Spleen (tissue), 11 donors: ENCODE measurements at regions not wholly inside any gene's neighbourhood (a gene's known extent, or its start where the extent isn't known, plus 50 kb on each side); places are given as distances from the start of the nearest gene placed in this dataset.

Experiments used
- DNase-seq: peaks from one replicate; pipeline ENCODE4 v3.0.0-alpha.2; 2020
- H3K27ac ChIP-seq, 8 donors: fragments of 200-600 bp; sonication (generic) in 7 of 8; 1 replicate in 4 of 8; 2 replicates in 4 of 8; pipeline versions ENCODE4 v1.5.0 to v1.8.0; 2016 to 2021; ENCODE audit warnings: inconsistent platforms in 4 of 8, mild to moderate bottlenecking in 4 of 8, moderate library complexity in 1 of 8
- H3K27me3 ChIP-seq, 7 donors: fragments of 200-600 bp; sonication (generic) in 6 of 7; replicated peaks in 1 of 7; 1 replicate in 4 of 7; 2 replicates in 3 of 7; pipeline versions ENCODE4 v1.5.0 to v1.8.0; 2016 to 2021; ENCODE audit warnings: inconsistent platforms in 3 of 7, mild to moderate bottlenecking in 1 of 7
- H3K36me3 ChIP-seq, 6 donors: fragments of 200-600 bp; sonication (generic) in 5 of 6; 1 replicate in 4 of 6; 2 replicates in 2 of 6; pipeline versions ENCODE4 v1.5.0 to v1.8.0; 2016 to 2021; ENCODE audit warnings: inconsistent platforms in 2 of 6
- H3K4me1 ChIP-seq, 6 donors: fragments of 200-600 bp; sonication (generic) in 5 of 6; 1 replicate in 3 of 6; 2 replicates in 3 of 6; pipeline versions ENCODE4 v1.5.0 to v1.8.0; 2016 to 2021; ENCODE audit warnings: inconsistent platforms in 3 of 6
- H3K4me3 ChIP-seq, 8 donors: fragments of 200-600 bp; sonication (generic) in 7 of 8; 1 replicate in 4 of 8; 2 replicates in 4 of 8; pipeline versions ENCODE4 v1.5.0 to v1.8.0; 2016 to 2021; ENCODE audit warnings: inconsistent platforms in 4 of 8, mild to moderate bottlenecking in 4 of 8, moderate library complexity in 2 of 8
- H3K9me3 ChIP-seq, 8 donors: fragments of 200-600 bp; sonication (generic) in 7 of 8; 1 replicate in 4 of 8; 2 replicates in 4 of 8; pipeline versions ENCODE4 v1.5.0 to v1.8.0; 2016 to 2021; ENCODE audit warnings: inconsistent platforms in 4 of 8
- POLR2A ChIP-seq, 3 donors: fragments of 450-650 bp; IDR thresholded peaks; one replicate each; pipeline ENCODE4 v1.5.1; 2017; ENCODE audit warnings: antibody characterized with exemption in 3 of 3, mild to moderate bottlenecking in 1 of 3
- POLR2AphosphoS5 ChIP-seq, 3 donors: sonication (generic); formaldehyde crosslinking; IDR thresholded peaks; one replicate each; pipeline ENCODE4 v1.5.1; 2017; ENCODE audit warnings: antibody characterized with exemption in 3 of 3
- WGBS, 5 donors: extraction: QIAGEN DNeasy Blood & Tissue Kit in 3 of 5; methylation state at CpG; one replicate each; pipeline versions ENCODE4 v1.1.5 to v1.1.7; 2013 to 2018; 5-methylcytosine and 5-hydroxymethylcytosine counted together
- intact Hi-C: fragments of 100-400 bp; cut with DNase I; formaldehyde crosslinking; loops from one replicate; pipeline ENCODE4 v1.15.0; 2023; ENCODE audit warnings: low total_unique reads
- TF ChIP-seq, protein P1 (sequence below), 11 experiments: fragments of 200-600 bp in 7 of 11; fragments of 450-650 bp in 4 of 11; sonication (generic) in 4 of 11; IDR thresholded peaks in 8 of 11; conservative IDR thresholded peaks in 3 of 11; 1 replicate in 7 of 11; 2 replicates in 4 of 11; pipeline versions ENCODE4 v1.4.0 to v1.8.0; 2016 to 2021; ENCODE audit warnings: antibody characterized with exemption in 11 of 11, inconsistent platforms in 4 of 11, mild to moderate bottlenecking in 1 of 11
- donor health status: healthy with polysubstance abuse.
- donor health status: DM: no; HTN: no; CAD: no; lungs with moderate emphysema.
- donor health status: DM: no; HTN: no; CAD: no.
- donor health status: Bipolar disorder and iron deficiency.
- donor health status: healthy.
- donor health status: DM: no; HTN: no; CAD: no.
- donor health status: DM: yes; HTN: yes; CAD: no.

DNA sequence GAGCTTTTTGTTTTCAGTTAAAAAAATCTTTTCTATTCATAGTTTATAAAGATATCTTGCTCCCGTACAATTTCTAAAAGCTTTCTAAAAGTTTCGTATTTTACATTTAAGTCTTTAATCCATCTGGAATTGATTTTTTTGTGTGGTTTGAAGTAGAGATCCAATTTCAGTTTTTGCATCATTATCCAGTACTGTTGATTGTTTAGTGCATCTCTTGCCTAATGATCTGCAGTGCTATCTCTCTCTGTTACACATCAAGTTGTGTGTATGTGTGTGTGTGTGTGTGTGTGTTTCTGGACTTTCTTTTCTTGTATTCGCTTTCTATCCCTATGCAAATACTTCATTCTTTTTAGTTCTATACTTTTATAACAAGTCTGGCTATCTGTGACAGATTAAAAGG lies 605.8 kb upstream of the DPPA4 start:
- Histone ChIP-seq H3K4me3 (no peak overlapping the region), H3K36me3 (no peaks in the 10 kb centered on the region), H3K27me3 (no peaks in the 10 kb centered on the region), H3K9me3 (no peaks in the 10 kb centered on the region), H3K4me1 (no peaks in the 10 kb centered on the region), H3K27ac (no peak overlapping the region)
- intact Hi-C loops: no loop called here
- DNase-seq: no peak
- 84 to 92% (median 86%) methylated on average over 3 of the region's 3 CpGs for WGBS, 5 donors
- TF ChIP-seq POLR2AphosphoS5 (IDR thresholded peaks at IDR 0.05) (no peak), POLR2A (IDR thresholded peaks at IDR 0.05) (no peak)
- TF ChIP-seq, protein P1, sequence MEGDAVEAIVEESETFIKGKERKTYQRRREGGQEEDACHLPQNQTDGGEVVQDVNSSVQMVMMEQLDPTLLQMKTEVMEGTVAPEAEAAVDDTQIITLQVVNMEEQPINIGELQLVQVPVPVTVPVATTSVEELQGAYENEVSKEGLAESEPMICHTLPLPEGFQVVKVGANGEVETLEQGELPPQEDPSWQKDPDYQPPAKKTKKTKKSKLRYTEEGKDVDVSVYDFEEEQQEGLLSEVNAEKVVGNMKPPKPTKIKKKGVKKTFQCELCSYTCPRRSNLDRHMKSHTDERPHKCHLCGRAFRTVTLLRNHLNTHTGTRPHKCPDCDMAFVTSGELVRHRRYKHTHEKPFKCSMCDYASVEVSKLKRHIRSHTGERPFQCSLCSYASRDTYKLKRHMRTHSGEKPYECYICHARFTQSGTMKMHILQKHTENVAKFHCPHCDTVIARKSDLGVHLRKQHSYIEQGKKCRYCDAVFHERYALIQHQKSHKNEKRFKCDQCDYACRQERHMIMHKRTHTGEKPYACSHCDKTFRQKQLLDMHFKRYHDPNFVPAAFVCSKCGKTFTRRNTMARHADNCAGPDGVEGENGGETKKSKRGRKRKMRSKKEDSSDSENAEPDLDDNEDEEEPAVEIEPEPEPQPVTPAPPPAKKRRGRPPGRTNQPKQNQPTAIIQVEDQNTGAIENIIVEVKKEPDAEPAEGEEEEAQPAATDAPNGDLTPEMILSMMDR (IDR thresholded peaks at IDR 0.05 in 8 of 11, conservative IDR thresholded peaks at IDR 0.05 in 3 of 11): no peak

DNA sequence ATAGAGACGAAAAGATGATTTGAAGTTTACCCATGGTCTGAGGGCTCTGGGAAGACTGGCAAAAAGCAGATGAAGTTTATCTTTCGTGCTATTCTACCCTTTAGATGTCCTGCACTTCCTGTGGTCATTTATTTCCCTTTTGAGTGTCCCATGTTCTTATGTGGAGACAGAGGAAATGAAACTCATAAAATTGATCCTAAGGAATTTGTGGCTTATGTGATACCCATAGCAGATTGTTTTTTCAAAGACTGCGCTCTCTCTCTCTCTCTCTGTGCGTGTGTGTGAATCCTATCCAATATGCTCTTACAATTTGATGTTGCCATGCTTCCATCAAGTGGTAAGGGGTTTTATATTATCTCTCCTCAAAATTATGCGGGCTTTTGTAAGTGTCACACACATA lies 607.5 kb upstream of the DPPA4 start:
- DNase-seq: no peak
- H3K9me3 ChIP-seq: no peaks in the 10 kb centered on the region
- no peak overlapping the region for H3K4me3 ChIP-seq
- no peaks in the 10 kb centered on the region for H3K36me3 ChIP-seq
- no peaks in the 10 kb centered on the region for H3K4me1 ChIP-seq
- intact Hi-C loops: no loop called here
- TF ChIP-seq POLR2A (IDR thresholded peaks at IDR 0.05) (no peak), POLR2AphosphoS5 (IDR thresholded peaks at IDR 0.05) (no peak)
- TF ChIP-seq, protein P1 (IDR thresholded peaks at IDR 0.05 in 8 of 11, conservative IDR thresholded peaks at IDR 0.05 in 3 of 11): no peak
- WGBS, 5 donors: 61 to 78% (median 71%) methylated on average over 5 of the region's 5 CpGs
- no peaks in the 10 kb centered on the region for H3K27me3 ChIP-seq
- H3K27ac ChIP-seq: no peak overlapping the region

DNA sequence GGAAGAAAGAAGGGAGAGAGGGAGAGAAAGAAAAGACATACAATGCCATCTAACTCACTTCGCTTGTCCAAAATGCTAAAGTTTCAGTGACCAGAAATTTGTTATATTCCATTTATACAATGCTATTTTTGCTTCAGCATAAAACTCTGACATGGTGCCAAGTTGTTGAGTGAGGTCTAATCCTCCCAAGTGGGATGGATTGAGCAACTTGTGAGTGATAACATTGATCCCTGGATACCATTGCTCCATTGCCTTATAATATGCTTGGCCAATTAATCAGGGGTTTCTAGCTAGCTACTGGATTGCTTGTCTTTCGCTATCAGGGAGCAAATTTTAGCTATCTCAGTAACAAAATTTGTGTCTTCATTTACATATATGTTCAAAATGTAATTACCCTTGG lies 615.6 kb upstream of the DPPA4 start:
- TF ChIP-seq POLR2A (IDR thresholded peaks at IDR 0.05) (no peak), POLR2AphosphoS5 (IDR thresholded peaks at IDR 0.05) (no peak)
- TF ChIP-seq, protein P1 (IDR thresholded peaks at IDR 0.05 in 8 of 11, conservative IDR thresholded peaks at IDR 0.05 in 3 of 11): no peak
- no peak for DNase-seq
- 78 to 90% (median 83%) methylated on average over 2 of the region's 2 CpGs for WGBS, 5 donors
- intact Hi-C loops: no loop called here
- Histone ChIP-seq H3K36me3 (no peaks in the 10 kb centered on the region), H3K4me3 (no peak overlapping the region), H3K4me1 (no peaks in the 10 kb centered on the region), H3K27ac (no peak overlapping the region), H3K27me3 (no peaks in the 10 kb centered on the region), H3K9me3 (no peaks in the 10 kb centered on the region)

DNA sequence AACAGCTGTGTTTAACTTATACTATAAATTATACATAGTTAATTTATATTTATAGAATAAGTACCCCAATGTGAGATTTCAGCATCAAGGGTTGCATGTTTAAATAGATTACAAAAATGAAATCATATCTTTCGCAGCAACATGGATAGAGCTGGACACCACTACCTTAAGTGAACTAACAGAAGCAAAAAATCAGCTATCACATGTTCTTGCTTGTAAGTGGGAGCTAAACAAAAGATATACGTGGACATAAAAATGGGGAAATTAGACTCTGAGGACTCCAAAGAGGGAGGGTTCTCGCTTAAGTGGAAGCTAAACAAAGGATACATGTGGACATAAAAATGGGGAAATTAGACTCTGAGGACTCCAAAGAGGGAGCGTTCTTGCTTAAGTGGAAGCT lies 626.5 kb upstream of the DPPA4 start:
- no peaks in the 10 kb centered on the region for H3K9me3 ChIP-seq
- H3K27ac ChIP-seq: no peak overlapping the region
- H3K27me3 ChIP-seq: no peaks in the 10 kb centered on the region
- no peaks in the 10 kb centered on the region for H3K36me3 ChIP-seq
- no peak overlapping the region for H3K4me3 ChIP-seq
- no peak for DNase-seq
- intact Hi-C loops: no loop called here
- no peaks in the 10 kb centered on the region for H3K4me1 ChIP-seq
- WGBS, 5 donors: 41 to 54% (median 52%) methylated on average over 4 of the region's 4 CpGs
- TF ChIP-seq POLR2A (IDR thresholded peaks at IDR 0.05) (no peak), POLR2AphosphoS5 (IDR thresholded peaks at IDR 0.05) (no peak)
- TF ChIP-seq, protein P1 (IDR thresholded peaks at IDR 0.05 in 8 of 11, conservative IDR thresholded peaks at IDR 0.05 in 3 of 11): no peak
